ENCODE measurements at regions not wholly inside any gene's neighbourhood (a gene's known extent, or its start where the extent isn't known, plus 50 kb on each side); places are given as distances from the start of the nearest gene placed in this dataset.

GRCh38 chr5:109467058-109467457 lies 57.3 kb upstream of the PJA2 start:
- TF ChIP-seq CTCF (IDR thresholded peaks at IDR 0.05) = no peak
- no peak for TF ChIP-seq POLR2A (IDR thresholded peaks at IDR 0.05)
- no peak for TF ChIP-seq POLR2AphosphoS5 (IDR thresholded peaks at IDR 0.05)
- no peak for TF ChIP-seq EP300 (IDR thresholded peaks at IDR 0.05)

Data from sigmoid colon (tissue), 4 donors.